ENCODE measurements at regions not wholly inside any gene's neighbourhood (a gene's known extent, or its start where the extent isn't known, plus 50 kb on each side); places are given as distances from the start of the nearest gene placed in this dataset.

DNA sequence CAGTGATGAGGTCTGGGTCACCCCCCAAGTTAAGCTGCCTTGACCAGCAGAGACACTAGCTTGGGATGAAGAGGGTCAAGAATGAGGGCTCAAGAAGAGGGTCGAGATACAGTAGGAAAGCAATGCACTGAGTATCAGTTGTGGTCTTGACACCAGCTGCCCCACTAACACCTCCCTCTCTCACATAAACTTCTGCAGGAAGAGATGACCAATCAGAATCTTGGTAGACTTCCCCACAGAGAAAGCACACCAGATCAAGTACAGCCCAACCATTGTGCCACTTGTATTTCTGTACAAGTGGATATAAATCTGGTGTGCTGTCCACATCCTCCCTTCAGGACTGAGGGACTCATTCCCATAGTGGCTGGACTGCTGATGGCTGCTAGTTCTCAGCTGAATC is 101.2 kb upstream of the ELL2 start:
- H2AFZ ChIP-seq (ENCODE audit: low read length), result no peak overlapping the region
- ChIA-PET CTCF (ENCODE audit: partially characterized antibody) (no interaction called here), POLR2A (ENCODE audit: partially characterized antibody) (no interaction called here)
- no peak overlapping the region for H4K91ac ChIP-seq (replicated peaks; ENCODE audit: insufficient read length, low read length)
- no peaks in the 10 kb centered on the region for H3K9me3 ChIP-seq (ENCODE audit: insufficient read depth in 2 of 2, low read depth in 1 of 2, low read length in 1 of 2)
- H3K4me3 ChIP-seq (ENCODE audit: extremely low read depth in 1 of 4, insufficient read depth in 2 of 4, low read depth in 3 of 4, low read length in 4 of 4), result no peak overlapping the region
- H2BK120ac ChIP-seq (replicated peaks; ENCODE audit: low read depth, low read length), result no peak overlapping the region
- no peaks in the 10 kb centered on the region for H3K79me2 ChIP-seq (ENCODE audit: control insufficient read depth in 1 of 2, insufficient read depth in 2 of 2, low read length in 2 of 2)
- H3K4me1 ChIP-seq (replicated peaks in 1 of 4; ENCODE audit: control insufficient read depth in 3 of 4, insufficient read depth in 4 of 4, low read length in 3 of 4), result peaks cover 0 to 4% (median 0%) of the 10 kb centered on the region in 4 experiments; a peak in 1 of 7 replicates
- H3K9ac ChIP-seq (replicated peaks in 1 of 4; ENCODE audit: extremely low read depth in 1 of 4, low read depth in 3 of 4, low read length in 3 of 4), result no peak overlapping the region
- H3K79me1 ChIP-seq (ENCODE audit: low read depth, low read length), result no peaks in the 10 kb centered on the region
- no peak overlapping the region for H3K27ac ChIP-seq (ENCODE audit: low read depth, low read length)
- no peak overlapping the region for H2BK5ac ChIP-seq (ENCODE audit: low read depth, low read length)
- H3K23me2 ChIP-seq (ENCODE audit: low read depth, low read length), result no peaks in the 10 kb centered on the region; the same call in 1 of the 2 replicates
- no peaks in the 10 kb centered on the region for H4K20me1 ChIP-seq (replicated peaks in 1 of 2; ENCODE audit: control insufficient read depth in 1 of 2, insufficient read depth in 2 of 2, low read length in 2 of 2)
- H3K18ac ChIP-seq (ENCODE audit: extremely low read depth, low read length), result no peak overlapping the region
- no peak overlapping the region for H4K5ac ChIP-seq (ENCODE audit: insufficient read length, low read depth, low read length)
- peaks cover 0 to 1% (median 0%) of the 10 kb centered on the region in 4 experiments; a peak in 1 of 7 replicates for H3K27me3 ChIP-seq (replicated peaks in 1 of 4; ENCODE audit: control insufficient read depth in 3 of 4, extremely low read depth in 1 of 4, insufficient read depth in 3 of 4, low read length in 3 of 4)
- no peak overlapping the region; the same call in 1 of the 2 replicates for H2BK15ac ChIP-seq (ENCODE audit: low read length)
- H2BK12ac ChIP-seq (ENCODE audit: low read depth, low read length), result no peak overlapping the region
- no peak overlapping the region for H3K14ac ChIP-seq (ENCODE audit: insufficient read length)
- H2BK20ac ChIP-seq (ENCODE audit: low read length), result no peak overlapping the region
- H3K23ac ChIP-seq (ENCODE audit: insufficient read length), result no peak overlapping the region
- H3K4ac ChIP-seq (replicated peaks; ENCODE audit: insufficient read length, low read depth, low read length), result no peak overlapping the region
- H4K8ac ChIP-seq (ENCODE audit: extremely low read depth, insufficient read depth, low read length), result no peak overlapping the region
- no peak for FAIRE-seq
- H3K4me2 ChIP-seq (ENCODE audit: insufficient read depth in 1 of 2, low read depth in 2 of 2, low read length in 2 of 2), result no peak overlapping the region
- whole genome bisulfite sequencing, 2 experiments (ENCODE audit: extremely low coverage in 1 of 2, insufficient coverage in 1 of 2, insufficient read length in 1 of 2, insufficient replicate concordance in 2 of 2, low coverage in 1 of 2, low lambda C conversion rate in 2 of 2, missing lambda C conversion rate in 1 of 2), result 85% methylated on average over 1 of the region's 1 CpG; no CpG with 5 or more reads in 1 of the 2 experiments
- no peak for DNase-seq (ENCODE audit: low read depth in 1 of 2, low spot score in 2 of 2)
- no peaks in the 10 kb centered on the region for H3K36me3 ChIP-seq (ENCODE audit: control insufficient read depth in 2 of 4, insufficient read depth in 4 of 4, low read length in 3 of 4)
- H3K56ac ChIP-seq (replicated peaks; ENCODE audit: insufficient read length, low read depth, low read length), result no peak overlapping the region
- no peak overlapping the region for H2AK5ac ChIP-seq (ENCODE audit: low read depth, low read length)
- TF ChIP-seq PHF8 (conservative IDR thresholded peaks at IDR 0.05; ENCODE audit: low read depth, low read length) (no peak), FOSL1 (IDR thresholded peaks at IDR 0.05; ENCODE audit: insufficient read depth, low read depth, low read length) (no peak), BRCA1 (IDR thresholded peaks at IDR 0.05; ENCODE audit: low read depth, low read length) (no peak), CBX8 (IDR thresholded peaks at IDR 0.05; ENCODE audit: borderline replicate concordance, low read depth, low read length) (no peak), EP300 (IDR thresholded peaks at IDR 0.05; ENCODE audit: borderline replicate concordance in 1 of 2, low read depth in 2 of 2, low read length in 2 of 2) (no peak), RBBP5 (IDR thresholded peaks at IDR 0.05; ENCODE audit: borderline replicate concordance, low read depth, low read length) (no peak), SIRT6 (IDR thresholded peaks at IDR 0.05; ENCODE audit: low read length) (no peak), KDM4A (IDR thresholded peaks at IDR 0.05; ENCODE audit: low read depth, low read length, severe bottlenecking) (no peak), TBP (IDR thresholded peaks at IDR 0.05; ENCODE audit: low read depth, low read length) (no peak), POLR2A (IDR thresholded peaks at IDR 0.05; ENCODE audit: control extremely low read depth in 1 of 2, low read depth in 2 of 2, low read length in 2 of 2) (no peak), YY1 (IDR thresholded peaks at IDR 0.05; ENCODE audit: low read depth, low read length) (no peak), RFX5 (IDR thresholded peaks at IDR 0.05; ENCODE audit: borderline replicate concordance, low read depth, low read length) (no peak)

Data from H1 (cell line).